HCT116 (cell line): ENCODE measurements at regions not wholly inside any gene's neighbourhood (a gene's known extent, or its start where the extent isn't known, plus 50 kb on each side); places are given as distances from the start of the nearest gene placed in this dataset.

ENCODE experiments used
- ATAC-seq: fragments of 200-7000 bp; cut with Tn5 transposase; 2 replicates; pipeline ENCODE4 v1.9.1; 2020; ENCODE audit warnings: mild to moderate bottlenecking, moderate library complexity
- BruUV-seq: library from RNA; stranded (reverse); fragments of 400-500 nt; replicated peaks from 2 replicates; lab custom pipeline; 2021; lab: Mats Ljungman, UMichigan
- CTCF ChIA-PET: fragments of 300-600 bp; sonication (Branson Sonifier 250); formaldehyde crosslinking; loops from one replicate; lab custom pipeline; 2021; ENCODE audit warnings: antibody characterized with exemption; lab: Charles Lee
- POLR2A ChIA-PET: fragments of 300-600, 350-600 bp; sonication (Branson Sonifier 250); formaldehyde crosslinking; loops from one replicate; lab custom pipeline; 2021; ENCODE audit warnings: antibody characterized with exemption; lab: Charles Lee
- RAD21 ChIA-PET, 2 experiments: fragments of 300-600 bp; sonication (Branson Sonifier 250); formaldehyde crosslinking; loops; one replicate each; lab custom pipeline; 2023; ENCODE audit warnings: low total read pairs in 2 of 2; ENCODE audit not compliant: uncharacterized antibody in 2 of 2, unreplicated experiment in 2 of 2, low non-redundant PET in 1 of 2; lab: Charles Lee
- DNase-seq: peaks from one replicate; pipeline ENCODE4 v3.0.0-alpha.2; 2010; ENCODE audit warnings: low read depth, low spot score
- H2AFZ ChIP-seq: fragments of 200-600 bp; shearing (Covaris generic), sonication (generic); 2 replicates; pipeline ENCODE4 v1.6.1; 2017; ENCODE audit warnings: low read depth, mixed run types, mixed read lengths, antibody characterized with exemption, low read length; ENCODE audit not compliant: poor library complexity, severe bottlenecking
- H3K27ac ChIP-seq: 2 replicates; pipeline ENCODE4 v1.5.1; 2012; ENCODE audit warnings: low read depth, low read length
- H3K27me3 ChIP-seq: fragments of 200-600 bp; sonication (generic); 2 replicates; pipeline ENCODE4 v1.6.1; 2016; ENCODE audit warnings: mixed run types, low read length, mixed read lengths; ENCODE audit not compliant: insufficient read depth
- H3K36me3 ChIP-seq, 2 experiments: fragments of 200-500 bp in 1 of 2; fragments of 200-600 bp in 1 of 2; sonication (Bioruptor generic) in 1 of 2; sonication (generic) in 1 of 2; 2 replicates each; pipeline versions ENCODE4 v1.5.1 to v1.6.1; 2014 to 2016; ENCODE audit warnings: low read length in 2 of 2, inconsistent platforms in 1 of 2, mixed read lengths in 1 of 2, mixed run types in 1 of 2; ENCODE audit not compliant: insufficient read depth in 2 of 2, control insufficient read depth in 1 of 2
- H3K4me1 ChIP-seq, 2 experiments: fragments of 200-600 bp in 1 of 2; sonication (generic) in 1 of 2; 2 replicates each; pipeline versions ENCODE4 v1.5.1 to v1.6.1; 2012 to 2017; ENCODE audit warnings: low read length in 2 of 2, inconsistent platforms in 1 of 2, mild to moderate bottlenecking in 1 of 2, mixed read lengths in 1 of 2, mixed run types in 1 of 2, moderate library complexity in 1 of 2; ENCODE audit not compliant: insufficient read depth in 2 of 2, control insufficient read depth in 1 of 2
- H3K4me2 ChIP-seq: fragments of 200-600 bp; sonication (generic); 2 replicates; pipeline ENCODE4 v1.6.1; 2017; ENCODE audit warnings: mixed run types, low read length, mixed read lengths
- H3K4me3 ChIP-seq, 2 experiments: fragments of 200-600 bp in 1 of 2; sonication (generic) in 1 of 2; replicated peaks in 1 of 2; 2 replicates each; pipeline ENCODE4 v1.5.1; 2011 to 2016; ENCODE audit warnings: low read length in 2 of 2, control low read depth in 1 of 2, low read depth in 1 of 2, mild to moderate bottlenecking in 1 of 2, mixed read lengths in 1 of 2, mixed run types in 1 of 2
- H3K79me2 ChIP-seq: fragments of 200-600 bp; sonication (generic); 2 replicates; pipeline ENCODE4 v1.6.1; 2017; ENCODE audit warnings: mild to moderate bottlenecking, mixed run types, low read length, moderate library complexity, mixed read lengths; ENCODE audit not compliant: insufficient read depth
- H3K9ac ChIP-seq: fragments of 200-600 bp; sonication (generic); 2 replicates; pipeline ENCODE4 v1.6.1; 2016; ENCODE audit warnings: low read length, mixed read lengths
- H3K9me2 ChIP-seq: fragments of 200-600 bp; sonication (generic), shearing (Covaris generic); 2 replicates; pipeline ENCODE4 v1.6.1; 2017; ENCODE audit warnings: mixed run types, mild to moderate bottlenecking, moderate library complexity; ENCODE audit not compliant: insufficient read depth
- H3K9me3 ChIP-seq, 2 experiments: fragments of 200-500 bp in 1 of 2; fragments of 200-600 bp in 1 of 2; sonication (Bioruptor generic) in 1 of 2; sonication (generic) in 1 of 2; 2 replicates each; pipeline ENCODE4 v1.6.1; 2014 to 2017; ENCODE audit warnings: low read length in 2 of 2, mixed read lengths in 2 of 2, inconsistent platforms in 1 of 2, low read depth in 1 of 2, mild to moderate bottlenecking in 1 of 2, mixed run types in 1 of 2, moderate library complexity in 1 of 2; ENCODE audit not compliant: control insufficient read depth in 1 of 2, insufficient read depth in 1 of 2
- H4K20me1 ChIP-seq: fragments of 200-600 bp; sonication (generic), shearing (Covaris generic); 2 replicates; pipeline ENCODE4 v1.6.1; 2017; ENCODE audit warnings: mixed run types, mild to moderate bottlenecking, moderate library complexity; ENCODE audit not compliant: insufficient read depth
- CEBPB ChIP-seq: IDR thresholded peaks from 2 replicates; pipeline ENCODE4 v1.6.1; 2012; ENCODE audit warnings: low read depth
- EGR1 ChIP-seq: IDR thresholded peaks from 2 replicates; pipeline ENCODE4 v1.6.1; 2012; ENCODE audit warnings: low read depth
- EZH2phosphoT487 ChIP-seq: fragments of 200-600 bp; IDR thresholded peaks from 2 replicates; pipeline ENCODE4 v1.6.1; 2018; ENCODE audit warnings: antibody characterized with exemption, borderline replicate concordance
- JUND ChIP-seq: IDR thresholded peaks from 2 replicates; pipeline ENCODE4 v1.6.1; 2012
- POLR2A ChIP-seq: IDR thresholded peaks from 2 replicates; pipeline ENCODE4 v1.7.0; 2011; ENCODE audit warnings: borderline replicate concordance; ENCODE audit not compliant: insufficient read depth, insufficient read length; ENCODE audit errors: extremely low read depth
- RAD21 ChIP-seq: IDR thresholded peaks from 2 replicates; pipeline ENCODE4 v1.6.1; 2012; ENCODE audit warnings: low read depth, mild to moderate bottlenecking
- SIN3A ChIP-seq: IDR thresholded peaks from 2 replicates; pipeline ENCODE4 v1.6.1; 2012; ENCODE audit warnings: low read depth
- TCF7L2 ChIP-seq: IDR thresholded peaks from 2 replicates; pipeline ENCODE4 v1.7.0; 2011; ENCODE audit warnings: borderline replicate concordance, inconsistent platforms; ENCODE audit not compliant: insufficient read depth, insufficient read length; ENCODE audit errors: extremely low read depth
- YY1 ChIP-seq: IDR thresholded peaks from 2 replicates; pipeline ENCODE4 v1.6.1; 2011; ENCODE audit warnings: low read length, low read depth, moderate library complexity, mild to moderate bottlenecking; ENCODE audit not compliant: insufficient replicate concordance; ENCODE audit errors: extremely low read depth
- ZFX ChIP-seq: fragments of 450-650 bp; IDR thresholded peaks from 2 replicates; pipeline ENCODE4 v1.6.1; 2017
- ZNF274 ChIP-seq: fragments of 200-500 bp; sonication (Bioruptor generic); IDR thresholded peaks from 2 replicates; pipeline ENCODE4 v1.6.1; 2014; ENCODE audit warnings: mild to moderate bottlenecking, low read depth, low read length, inconsistent platforms
- intact Hi-C: fragments of 100-400 bp; cut with micrococcal nuclease; formaldehyde crosslinking; loops from 2 replicates; pipeline ENCODE4 v1.10.0; 2022
- TF ChIP-seq, protein P1 (sequence below), 3 experiments: fragments of 200-600 bp in 1 of 3; sonication (generic) in 1 of 3; IDR thresholded peaks in 2 of 3; conservative IDR thresholded peaks in 1 of 3; 2 replicates each; pipeline ENCODE4 v1.5.1; 2012 to 2017; ENCODE audit warnings: low read depth in 2 of 3, low read length in 2 of 3, antibody characterized with exemption in 1 of 3, borderline replicate concordance in 1 of 3, control low read depth in 1 of 3, mild to moderate bottlenecking in 1 of 3, mixed read lengths in 1 of 3, mixed run types in 1 of 3, moderate library complexity in 1 of 3; ENCODE audit not compliant: insufficient read depth in 1 of 3
- TF ChIP-seq, protein P2 (sequence below): IDR thresholded peaks from 2 replicates; pipeline ENCODE4 v1.6.1; 2012
- TF ChIP-seq, protein P3 (sequence below): IDR thresholded peaks from 2 replicates; pipeline ENCODE4 v1.6.1; 2012; ENCODE audit warnings: low read depth
- TF ChIP-seq, protein P4 (sequence below): IDR thresholded peaks from 2 replicates; pipeline ENCODE4 v1.6.1; 2011; ENCODE audit warnings: mild to moderate bottlenecking, low read length, moderate library complexity; ENCODE audit not compliant: insufficient replicate concordance; ENCODE audit errors: extremely low read depth

DNA sequence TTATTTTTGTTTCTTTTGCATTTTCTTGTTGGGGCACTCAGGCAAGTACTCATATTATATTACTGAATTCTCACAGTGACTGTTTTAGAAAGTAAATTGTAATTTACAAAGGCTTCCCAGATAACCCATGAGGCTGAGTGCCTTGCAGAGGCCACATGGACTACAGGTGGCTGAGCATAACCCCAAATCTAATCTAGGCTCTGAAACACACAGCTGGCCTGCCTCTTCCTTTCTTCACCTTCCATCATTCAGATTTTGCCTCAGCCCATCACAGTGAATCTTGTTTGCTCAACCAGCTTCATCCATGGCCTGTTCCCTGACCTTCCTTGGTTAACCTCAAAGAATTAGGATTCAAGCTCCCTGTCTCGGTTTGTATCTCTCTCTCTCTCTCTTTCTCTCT, 78.5 kb upstream of the PRDM11 start:
- H3K9ac ChIP-seq: no peak overlapping the region
- intact Hi-C loops: loop anchor here (5.0 kb wide), 1 partner anchor 51 kb away; no protein-coding TSS in a partner anchor
- ChIA-PET POLR2A (interaction anchor here (0.6 kb wide), 1 partner anchor 17 kb away, joined by 3 read pairs; no protein-coding TSS in a partner anchor), CTCF (interaction anchor here (1.4 kb wide), 1 partner anchor 22 kb away, joined by 3 read pairs; no protein-coding TSS in a partner anchor), RAD21 (no interaction called here)
- no peaks in the 10 kb centered on the region for H3K79me2 ChIP-seq
- H3K36me3 ChIP-seq: no peaks in the 10 kb centered on the region
- no peak for TF ChIP-seq EZH2phosphoT487
- no peak for TF ChIP-seq JUND
- no peak for TF ChIP-seq POLR2A
- TF ChIP-seq RAD21: no peak
- TF ChIP-seq, protein P1, sequence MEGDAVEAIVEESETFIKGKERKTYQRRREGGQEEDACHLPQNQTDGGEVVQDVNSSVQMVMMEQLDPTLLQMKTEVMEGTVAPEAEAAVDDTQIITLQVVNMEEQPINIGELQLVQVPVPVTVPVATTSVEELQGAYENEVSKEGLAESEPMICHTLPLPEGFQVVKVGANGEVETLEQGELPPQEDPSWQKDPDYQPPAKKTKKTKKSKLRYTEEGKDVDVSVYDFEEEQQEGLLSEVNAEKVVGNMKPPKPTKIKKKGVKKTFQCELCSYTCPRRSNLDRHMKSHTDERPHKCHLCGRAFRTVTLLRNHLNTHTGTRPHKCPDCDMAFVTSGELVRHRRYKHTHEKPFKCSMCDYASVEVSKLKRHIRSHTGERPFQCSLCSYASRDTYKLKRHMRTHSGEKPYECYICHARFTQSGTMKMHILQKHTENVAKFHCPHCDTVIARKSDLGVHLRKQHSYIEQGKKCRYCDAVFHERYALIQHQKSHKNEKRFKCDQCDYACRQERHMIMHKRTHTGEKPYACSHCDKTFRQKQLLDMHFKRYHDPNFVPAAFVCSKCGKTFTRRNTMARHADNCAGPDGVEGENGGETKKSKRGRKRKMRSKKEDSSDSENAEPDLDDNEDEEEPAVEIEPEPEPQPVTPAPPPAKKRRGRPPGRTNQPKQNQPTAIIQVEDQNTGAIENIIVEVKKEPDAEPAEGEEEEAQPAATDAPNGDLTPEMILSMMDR (IDR thresholded peaks at IDR 0.05 in 2 of 3, conservative IDR thresholded peaks at IDR 0.05 in 1 of 3; ENCODE audit: borderline replicate concordance in 1 of 3, insufficient read depth in 1 of 3, low read depth in 2 of 3, low read length in 2 of 3): no peak
- TF ChIP-seq, protein P2, sequence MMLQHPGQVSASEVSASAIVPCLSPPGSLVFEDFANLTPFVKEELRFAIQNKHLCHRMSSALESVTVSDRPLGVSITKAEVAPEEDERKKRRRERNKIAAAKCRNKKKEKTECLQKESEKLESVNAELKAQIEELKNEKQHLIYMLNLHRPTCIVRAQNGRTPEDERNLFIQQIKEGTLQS: no peak
- no peak for TF ChIP-seq SIN3A
- TF ChIP-seq ZNF274: no peak
- no peak for TF ChIP-seq TCF7L2
- TF ChIP-seq ZFX: no peak
- TF ChIP-seq YY1: no peak
- TF ChIP-seq CEBPB: no peak
- TF ChIP-seq, protein P3, sequence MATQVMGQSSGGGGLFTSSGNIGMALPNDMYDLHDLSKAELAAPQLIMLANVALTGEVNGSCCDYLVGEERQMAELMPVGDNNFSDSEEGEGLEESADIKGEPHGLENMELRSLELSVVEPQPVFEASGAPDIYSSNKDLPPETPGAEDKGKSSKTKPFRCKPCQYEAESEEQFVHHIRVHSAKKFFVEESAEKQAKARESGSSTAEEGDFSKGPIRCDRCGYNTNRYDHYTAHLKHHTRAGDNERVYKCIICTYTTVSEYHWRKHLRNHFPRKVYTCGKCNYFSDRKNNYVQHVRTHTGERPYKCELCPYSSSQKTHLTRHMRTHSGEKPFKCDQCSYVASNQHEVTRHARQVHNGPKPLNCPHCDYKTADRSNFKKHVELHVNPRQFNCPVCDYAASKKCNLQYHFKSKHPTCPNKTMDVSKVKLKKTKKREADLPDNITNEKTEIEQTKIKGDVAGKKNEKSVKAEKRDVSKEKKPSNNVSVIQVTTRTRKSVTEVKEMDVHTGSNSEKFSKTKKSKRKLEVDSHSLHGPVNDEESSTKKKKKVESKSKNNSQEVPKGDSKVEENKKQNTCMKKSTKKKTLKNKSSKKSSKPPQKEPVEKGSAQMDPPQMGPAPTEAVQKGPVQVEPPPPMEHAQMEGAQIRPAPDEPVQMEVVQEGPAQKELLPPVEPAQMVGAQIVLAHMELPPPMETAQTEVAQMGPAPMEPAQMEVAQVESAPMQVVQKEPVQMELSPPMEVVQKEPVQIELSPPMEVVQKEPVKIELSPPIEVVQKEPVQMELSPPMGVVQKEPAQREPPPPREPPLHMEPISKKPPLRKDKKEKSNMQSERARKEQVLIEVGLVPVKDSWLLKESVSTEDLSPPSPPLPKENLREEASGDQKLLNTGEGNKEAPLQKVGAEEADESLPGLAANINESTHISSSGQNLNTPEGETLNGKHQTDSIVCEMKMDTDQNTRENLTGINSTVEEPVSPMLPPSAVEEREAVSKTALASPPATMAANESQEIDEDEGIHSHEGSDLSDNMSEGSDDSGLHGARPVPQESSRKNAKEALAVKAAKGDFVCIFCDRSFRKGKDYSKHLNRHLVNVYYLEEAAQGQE: no peak
- no peak for TF ChIP-seq EGR1
- TF ChIP-seq, protein P4, sequence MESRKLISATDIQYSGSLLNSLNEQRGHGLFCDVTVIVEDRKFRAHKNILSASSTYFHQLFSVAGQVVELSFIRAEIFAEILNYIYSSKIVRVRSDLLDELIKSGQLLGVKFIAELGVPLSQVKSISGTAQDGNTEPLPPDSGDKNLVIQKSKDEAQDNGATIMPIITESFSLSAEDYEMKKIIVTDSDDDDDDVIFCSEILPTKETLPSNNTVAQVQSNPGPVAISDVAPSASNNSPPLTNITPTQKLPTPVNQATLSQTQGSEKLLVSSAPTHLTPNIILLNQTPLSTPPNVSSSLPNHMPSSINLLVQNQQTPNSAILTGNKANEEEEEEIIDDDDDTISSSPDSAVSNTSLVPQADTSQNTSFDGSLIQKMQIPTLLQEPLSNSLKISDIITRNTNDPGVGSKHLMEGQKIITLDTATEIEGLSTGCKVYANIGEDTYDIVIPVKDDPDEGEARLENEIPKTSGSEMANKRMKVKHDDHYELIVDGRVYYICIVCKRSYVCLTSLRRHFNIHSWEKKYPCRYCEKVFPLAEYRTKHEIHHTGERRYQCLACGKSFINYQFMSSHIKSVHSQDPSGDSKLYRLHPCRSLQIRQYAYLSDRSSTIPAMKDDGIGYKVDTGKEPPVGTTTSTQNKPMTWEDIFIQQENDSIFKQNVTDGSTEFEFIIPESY: no peak
- no peak for DNase-seq
- no peak for ATAC-seq
- H3K9me2 ChIP-seq: no peaks in the 10 kb centered on the region
- H2AFZ ChIP-seq: no peak overlapping the region
- H3K4me2 ChIP-seq: no peak overlapping the region
- H3K9me3 ChIP-seq: 0 out of 4 replicates have a peak, but pooled peaks cover 0 to 3% of the 10 kb centered on the region in 2 experiments
- H4K20me1 ChIP-seq: no peaks in the 10 kb centered on the region
- no peaks in the 10 kb centered on the region for H3K4me1 ChIP-seq
- H3K27ac ChIP-seq: no peak overlapping the region
- no peak overlapping the region for H3K4me3 ChIP-seq
- H3K27me3 ChIP-seq: no peaks in the 10 kb centered on the region; the same call in 1 of the 2 replicates
- BruUV-seq: no TSS peak
